OCI-LY1 (cell line): ENCODE measurements at regions not wholly inside any gene's neighbourhood (a gene's known extent, or its start where the extent isn't known, plus 50 kb on each side); places are given as distances from the start of the nearest gene placed in this dataset.

Experiments used
- EZH2 ChIP-seq: fragments of 200-600 bp; sonication (generic), shearing (Covaris generic); IDR thresholded peaks from 2 replicates; pipeline ENCODE4 v1.8.0; 2017; ENCODE audit warnings: borderline replicate concordance, mixed run types, mild to moderate bottlenecking, antibody characterized with exemption, low read length, moderate library complexity, mixed read lengths
- TF ChIP-seq, protein P1 (sequence below): fragments of 200-600 bp; sonication (generic), shearing (Covaris generic); IDR thresholded peaks from 2 replicates; pipeline ENCODE4 v1.5.1; 2017; ENCODE audit warnings: mild to moderate bottlenecking, antibody characterized with exemption, low read length, moderate library complexity, mixed read lengths

DNA sequence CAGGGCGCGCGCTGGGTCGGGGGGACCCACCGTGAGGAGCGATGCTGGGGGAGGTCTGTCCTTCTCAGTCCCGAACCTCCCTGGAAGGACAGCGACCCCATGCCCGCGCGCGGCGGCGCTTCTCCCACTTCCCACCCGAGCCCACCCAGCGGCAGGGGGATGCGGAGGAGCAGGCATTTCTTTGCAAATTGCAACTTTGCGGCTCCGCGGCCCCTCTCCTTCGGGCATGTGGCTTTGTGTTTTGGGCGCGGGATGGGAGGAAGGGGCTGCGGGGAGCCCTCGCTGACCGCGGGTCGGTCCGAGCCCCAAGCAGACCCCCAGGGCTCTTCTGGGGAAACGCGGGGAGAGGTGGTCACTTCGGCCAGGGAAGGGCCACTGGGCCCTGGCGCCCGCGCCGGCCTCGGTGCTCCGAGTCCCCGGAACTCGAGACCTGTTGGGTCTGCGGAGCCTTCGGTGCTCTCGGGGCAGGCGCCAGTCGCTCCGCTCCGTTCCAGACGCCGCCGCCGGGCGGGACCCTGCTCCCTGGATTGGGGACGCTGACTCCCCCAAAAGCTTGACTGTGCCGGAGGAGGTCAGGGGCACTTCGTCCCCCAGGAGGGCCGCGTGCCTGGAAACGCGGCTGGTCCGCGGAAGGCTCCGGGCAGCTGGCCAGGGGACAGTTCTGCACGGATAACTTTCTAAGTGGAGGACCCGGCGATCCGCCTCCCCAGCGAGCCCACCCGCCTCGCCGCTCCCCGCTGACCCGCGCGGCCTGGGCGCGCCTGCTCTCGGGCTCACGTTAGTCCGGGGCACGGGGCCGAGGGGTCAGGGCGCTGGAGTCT, 164.2 kb upstream of the DPP6 start:
- TF ChIP-seq, protein P1, sequence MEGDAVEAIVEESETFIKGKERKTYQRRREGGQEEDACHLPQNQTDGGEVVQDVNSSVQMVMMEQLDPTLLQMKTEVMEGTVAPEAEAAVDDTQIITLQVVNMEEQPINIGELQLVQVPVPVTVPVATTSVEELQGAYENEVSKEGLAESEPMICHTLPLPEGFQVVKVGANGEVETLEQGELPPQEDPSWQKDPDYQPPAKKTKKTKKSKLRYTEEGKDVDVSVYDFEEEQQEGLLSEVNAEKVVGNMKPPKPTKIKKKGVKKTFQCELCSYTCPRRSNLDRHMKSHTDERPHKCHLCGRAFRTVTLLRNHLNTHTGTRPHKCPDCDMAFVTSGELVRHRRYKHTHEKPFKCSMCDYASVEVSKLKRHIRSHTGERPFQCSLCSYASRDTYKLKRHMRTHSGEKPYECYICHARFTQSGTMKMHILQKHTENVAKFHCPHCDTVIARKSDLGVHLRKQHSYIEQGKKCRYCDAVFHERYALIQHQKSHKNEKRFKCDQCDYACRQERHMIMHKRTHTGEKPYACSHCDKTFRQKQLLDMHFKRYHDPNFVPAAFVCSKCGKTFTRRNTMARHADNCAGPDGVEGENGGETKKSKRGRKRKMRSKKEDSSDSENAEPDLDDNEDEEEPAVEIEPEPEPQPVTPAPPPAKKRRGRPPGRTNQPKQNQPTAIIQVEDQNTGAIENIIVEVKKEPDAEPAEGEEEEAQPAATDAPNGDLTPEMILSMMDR = no peak
- TF ChIP-seq EZH2 = no peak
